ENCODE measurements at regions not wholly inside any gene's neighbourhood (a gene's known extent, or its start where the extent isn't known, plus 50 kb on each side); places are given as distances from the start of the nearest gene placed in this dataset.
"Not testable (repeated sequence)": the region's sequence is repeated elsewhere in the genome, so short reads cannot be mapped to it uniquely, and the experiment has no call there.

- no peak for DNase-seq
Observed at GRCh38 chr4:188754372-188755002, 615.2 kb downstream of the TRIML1 start.

GRCh38 chr4:188767496-188767895 is 628.3 kb downstream of the TRIML1 start:
- DNase-seq, result no peak

GRCh38 chr4:188778905-188779304 is 639.7 kb downstream of the TRIML1 start:
- DNase-seq, result no peak

- no peak for DNase-seq
Observed at GRCh38 chr4:188779581-188779980, 640.3 kb downstream of the TRIML1 start.

GRCh38 chr4:188780028-188780427 is 640.8 kb downstream of the TRIML1 start:
- DNase-seq, result no peak

- no peak for DNase-seq
Observed at GRCh38 chr4:188780686-188781085, 641.4 kb downstream of the TRIML1 start.

- no peak for DNase-seq
Observed at GRCh38 chr4:188781655-188782054, 642.4 kb downstream of the TRIML1 start.

DNA sequence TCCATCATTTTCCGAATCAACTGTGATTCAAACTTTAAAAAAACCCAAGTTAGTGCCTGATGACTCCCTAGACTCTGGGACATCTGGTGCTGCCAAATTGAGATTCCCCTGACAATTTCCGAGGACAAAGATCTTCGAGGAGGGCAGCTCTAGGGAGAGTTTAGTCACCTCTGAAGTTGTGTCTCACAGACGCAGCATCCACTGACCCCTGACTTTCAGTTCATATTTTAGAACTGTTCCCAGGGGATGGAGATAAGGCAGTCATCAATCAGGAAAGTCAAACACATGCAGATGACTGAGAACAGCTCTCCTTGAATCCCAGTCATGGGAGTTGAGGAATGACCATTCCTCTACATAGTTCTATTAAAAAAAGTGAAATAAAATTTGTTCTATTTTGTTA is 643.9 kb downstream of the TRIML1 start:
- DNase-seq, result no peak

- no peak for DNase-seq
Observed at GRCh38 chr4:188783606-188784160, 644.4 kb downstream of the TRIML1 start.

- not testable (repeated sequence) for DNase-seq
Observed at GRCh38 chr4:188796600-188796999, 657.4 kb downstream of the TRIML1 start.

DNA sequence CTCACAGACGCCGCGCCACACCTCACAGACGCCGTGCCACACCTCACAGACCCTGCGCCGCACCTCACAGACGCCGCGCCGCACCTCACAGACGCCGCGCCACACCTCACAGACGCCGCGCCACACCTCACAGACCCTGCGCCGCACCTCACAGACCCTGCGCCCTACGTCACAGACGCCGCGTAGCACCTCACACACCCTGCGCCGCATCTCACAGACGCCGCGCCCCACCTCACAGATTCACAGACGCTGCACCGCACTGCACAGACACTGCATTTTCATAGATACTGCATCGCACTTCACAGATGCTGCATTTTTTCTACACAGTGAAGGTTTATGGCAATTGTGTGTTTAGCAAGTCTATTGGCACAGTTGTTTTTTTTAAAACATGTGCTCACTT is 657.8 kb downstream of the TRIML1 start:
- DNase-seq, result not testable (repeated sequence)

- no peak for DNase-seq
Observed at GRCh38 chr4:188804861-188805260, 665.6 kb downstream of the TRIML1 start.

DNA sequence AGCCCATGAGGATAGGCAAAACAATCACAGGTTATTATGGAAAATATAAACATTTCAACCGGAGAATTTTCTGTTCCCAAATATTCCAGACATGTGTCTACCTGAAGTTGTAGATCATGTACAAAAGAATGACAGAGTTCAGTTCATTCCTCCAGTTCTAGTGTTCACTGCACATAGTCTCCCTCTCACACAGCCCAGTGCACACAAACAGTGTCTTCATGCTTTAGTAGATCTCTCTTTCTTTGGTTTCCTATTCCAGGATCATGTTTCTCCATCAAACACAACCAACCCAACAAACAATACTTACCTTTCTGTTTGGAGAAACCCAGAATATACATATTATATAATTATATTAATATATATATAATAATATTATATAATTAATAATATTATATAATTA is 671.9 kb downstream of the TRIML1 start:
- DNase-seq, result no peak

DNA sequence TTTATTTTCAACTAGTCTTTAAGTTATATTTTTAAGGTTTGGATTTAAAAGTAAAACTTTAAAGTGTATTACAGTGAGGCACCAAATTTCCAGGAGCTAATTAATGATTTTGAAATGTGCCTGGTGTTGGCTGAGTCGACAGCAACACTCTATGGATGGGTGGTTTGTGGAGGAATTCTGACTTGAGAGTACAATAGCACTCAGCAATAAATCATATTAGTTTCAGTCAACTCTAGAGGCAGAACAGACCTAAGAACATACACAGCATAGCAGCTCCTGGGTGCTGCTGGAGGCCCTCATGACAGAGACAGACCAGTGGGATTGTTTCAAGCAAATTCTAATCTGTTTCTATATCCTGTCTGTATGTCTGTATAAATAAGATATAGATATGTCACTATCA is 673.4 kb downstream of the TRIML1 start:
- no peak for DNase-seq

DNA sequence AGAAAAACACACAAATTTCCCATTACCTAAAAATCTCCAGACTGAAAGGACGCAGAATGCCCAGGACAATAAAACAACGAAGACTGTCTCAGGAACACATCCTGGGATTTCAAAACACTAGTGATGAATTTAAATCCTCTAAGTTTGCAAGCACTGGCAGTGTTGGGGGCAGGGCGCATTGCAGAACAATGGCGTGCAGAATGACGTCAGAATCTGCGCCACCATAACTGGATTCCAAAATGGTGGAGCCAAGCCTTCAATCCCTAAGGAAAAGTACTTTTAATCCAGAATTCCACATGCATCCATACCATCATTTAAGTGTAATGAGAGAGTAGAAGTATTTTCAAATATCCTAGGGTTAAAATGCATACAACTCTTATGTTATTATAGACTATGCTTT is 679.1 kb downstream of the TRIML1 start:
- no peak for DNase-seq

DNA sequence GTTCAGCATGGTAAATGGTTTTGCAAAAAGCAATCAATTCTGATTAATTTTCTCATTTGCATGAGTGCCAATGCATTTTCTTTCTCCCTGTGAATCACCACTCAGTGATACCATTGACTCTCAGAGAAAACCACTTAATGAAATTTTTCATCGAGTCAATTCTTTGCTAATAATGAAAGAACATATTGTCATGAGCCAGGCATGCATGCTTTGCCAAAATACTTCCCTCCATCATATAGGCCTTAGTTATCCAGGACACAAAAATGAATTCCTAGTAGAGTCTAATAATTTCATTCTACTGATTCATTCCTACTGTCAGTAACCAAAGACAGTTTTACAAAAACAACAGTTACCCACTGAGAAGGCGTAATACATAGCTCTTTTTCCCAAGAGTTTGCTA is 680.0 kb downstream of the TRIML1 start:
- DNase-seq, result no peak

- DNase-seq, result no peak
Observed at GRCh38 chr4:188821500-188821899, 682.3 kb downstream of the TRIML1 start.

GRCh38 chr4:188822698-188823097 is 683.5 kb downstream of the TRIML1 start:
- DNase-seq, result no peak

- DNase-seq, result no peak
Observed at GRCh38 chr4:188824553-188824952, 685.3 kb downstream of the TRIML1 start.

- DNase-seq, result no peak
Observed at GRCh38 chr4:188826393-188826792, 687.2 kb downstream of the TRIML1 start.

GRCh38 chr4:188839704-188840103 is 700.5 kb downstream of the TRIML1 start:
- DNase-seq, result no peak

DNA sequence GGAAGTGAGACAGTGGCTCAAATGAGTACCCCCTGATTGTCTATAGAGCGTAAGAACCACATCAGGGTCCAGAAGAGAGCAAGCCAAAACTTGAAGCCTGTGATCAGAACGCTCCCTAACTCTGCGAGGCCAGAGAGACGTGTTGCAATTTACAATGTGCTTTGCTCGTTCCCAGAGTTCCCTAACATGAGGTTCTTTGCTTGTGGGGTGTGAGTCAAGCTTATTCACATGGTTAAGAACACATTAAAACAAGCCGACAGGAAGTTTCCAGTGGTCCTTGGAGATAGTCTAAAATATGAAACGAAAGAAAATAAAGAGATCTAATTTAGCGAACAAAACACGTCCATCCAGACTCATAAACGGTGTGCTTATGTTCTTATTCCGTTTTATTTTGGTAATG is 702.3 kb downstream of the TRIML1 start:
- DNase-seq, result no peak

DNA sequence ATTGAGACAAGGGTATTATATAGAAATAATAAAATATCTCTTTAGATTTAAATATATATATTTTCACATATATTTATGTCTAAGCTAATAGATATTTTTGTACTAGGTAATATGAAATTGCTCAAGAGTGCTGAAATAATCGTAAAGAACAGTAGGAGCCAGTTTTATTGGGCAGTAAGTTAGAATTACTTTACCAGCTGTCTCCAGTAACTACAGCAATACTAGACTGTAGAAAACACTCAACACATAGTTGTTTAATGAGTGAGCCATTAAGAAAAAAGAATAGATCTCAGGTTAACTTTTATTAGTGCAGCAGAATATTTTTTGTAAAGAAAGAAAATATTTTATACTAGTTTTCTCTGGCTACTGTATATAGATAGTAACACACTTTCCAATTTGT is 715.2 kb downstream of the TRIML1 start:
- no peak for DNase-seq

DNA sequence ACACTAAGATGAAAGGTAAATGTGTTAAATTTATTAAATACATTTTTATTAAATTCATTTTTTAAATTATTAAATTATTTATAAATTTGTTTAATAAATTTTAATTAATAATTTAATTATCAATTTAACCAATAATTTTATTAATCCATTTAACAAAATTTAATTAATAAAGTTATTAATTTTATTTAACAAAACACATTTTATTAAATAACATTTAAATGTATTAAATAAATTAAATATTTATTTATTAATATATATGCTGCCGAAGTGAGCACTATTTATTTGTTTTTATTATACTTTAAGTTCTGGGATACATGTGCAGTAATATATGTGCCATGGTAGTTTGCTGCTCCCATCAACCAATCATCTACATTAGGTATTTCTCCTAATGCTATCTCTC is 719.5 kb downstream of the TRIML1 start:
- DNase-seq, result no peak

GRCh38 chr4:188864741-188865140 is 725.5 kb downstream of the TRIML1 start:
- DNase-seq, result no peak
